DOHH2 (cell line): ENCODE measurements at regions not wholly inside any gene's neighbourhood (a gene's known extent, or its start where the extent isn't known, plus 50 kb on each side); places are given as distances from the start of the nearest gene placed in this dataset.

Source experiments
- H3F3A ChIP-seq: fragments of 200-600 bp; sonication (generic), shearing (Covaris generic); 2 replicates; pipeline ENCODE4 v1.6.0; 2016; ENCODE audit warnings: antibody characterized with exemption, mild to moderate bottlenecking; ENCODE audit not compliant: control insufficient read depth, insufficient read depth
- H3K27ac ChIP-seq: fragments of 200-600 bp; sonication (generic); 2 replicates; pipeline ENCODE4 v1.5.1; 2014; ENCODE audit warnings: low read depth, mild to moderate bottlenecking, low read length, moderate library complexity
- H3K27me3 ChIP-seq: fragments of 200-600 bp; sonication (generic); 2 replicates; pipeline ENCODE4 v1.6.1; 2014; ENCODE audit warnings: mild to moderate bottlenecking, low read length, mixed read lengths; ENCODE audit not compliant: control insufficient read depth
- H3K36me3 ChIP-seq: fragments of 200-600 bp; sonication (generic); 2 replicates; pipeline ENCODE4 v1.6.1; 2014; ENCODE audit warnings: mild to moderate bottlenecking, low read length, moderate library complexity, mixed read lengths; ENCODE audit not compliant: control insufficient read depth
- H3K4me1 ChIP-seq: fragments of 200-600 bp; sonication (generic); 2 replicates; pipeline ENCODE4 v1.6.1; 2014; ENCODE audit warnings: mild to moderate bottlenecking, low read length, mixed read lengths; ENCODE audit not compliant: control insufficient read depth
- H3K4me2 ChIP-seq: fragments of 200-600 bp; sonication (generic); 2 replicates; pipeline ENCODE4 v1.6.0; 2014; ENCODE audit warnings: mild to moderate bottlenecking, low read length, moderate library complexity
- H3K4me3 ChIP-seq: fragments of 200-600 bp; sonication (generic); 2 replicates; pipeline ENCODE4 v1.5.1; 2014; ENCODE audit warnings: mild to moderate bottlenecking, low read length, mixed read lengths
- H3K79me2 ChIP-seq: fragments of 200-600 bp; sonication (generic); 2 replicates; pipeline ENCODE4 v1.6.1; 2014; ENCODE audit warnings: mild to moderate bottlenecking, low read length, mixed read lengths; ENCODE audit not compliant: control insufficient read depth
- H3K9me2 ChIP-seq: fragments of 200-600 bp; sonication (generic); replicated peaks from 2 replicates; pipeline ENCODE4 v1.6.1; 2014; ENCODE audit warnings: mild to moderate bottlenecking, low read length, mixed read lengths; ENCODE audit not compliant: control insufficient read depth
- H3K9me3 ChIP-seq: fragments of 200-600 bp; sonication (generic); 2 replicates; pipeline ENCODE4 v1.6.1; 2014; ENCODE audit warnings: antibody characterized with exemption, low read length, mixed read lengths; ENCODE audit not compliant: control insufficient read depth, insufficient read depth
- H4K20me1 ChIP-seq: fragments of 200-600 bp; sonication (generic); 2 replicates; pipeline ENCODE4 v1.6.0; 2014; ENCODE audit warnings: low read depth, mild to moderate bottlenecking, antibody characterized with exemption, low read length, moderate library complexity; ENCODE audit not compliant: control insufficient read depth, insufficient read depth
- EZH2phosphoT487 ChIP-seq: fragments of 200-600 bp; sonication (generic); IDR thresholded peaks from 2 replicates; pipeline ENCODE4 v1.6.1; 2017; ENCODE audit warnings: borderline replicate concordance, mild to moderate bottlenecking, antibody characterized with exemption, low read length, moderate library complexity, mixed read lengths
- TF ChIP-seq, protein P1 (sequence below): fragments of 200-600 bp; sonication (generic); IDR thresholded peaks from one replicate; pipeline ENCODE4 v1.5.1; 2014; ENCODE audit warnings: antibody characterized with exemption, mild to moderate bottlenecking, low read depth, low read length; ENCODE audit not compliant: poor library complexity, severe bottlenecking

- Histone ChIP-seq H3K4me2 (no peak overlapping the region), H3K27ac (no peak overlapping the region), H3K79me2 (no peaks in the 10 kb centered on the region), H4K20me1 (no peaks in the 10 kb centered on the region), H3F3A (no peaks in the 10 kb centered on the region), H3K9me3 (no peaks in the 10 kb centered on the region), H3K27me3 (no peaks in the 10 kb centered on the region), H3K9me2 (no peaks in the 10 kb centered on the region), H3K4me3 (no peak overlapping the region), H3K4me1 (no peaks in the 10 kb centered on the region), H3K36me3 (no peaks in the 10 kb centered on the region)
- TF ChIP-seq, protein P1, sequence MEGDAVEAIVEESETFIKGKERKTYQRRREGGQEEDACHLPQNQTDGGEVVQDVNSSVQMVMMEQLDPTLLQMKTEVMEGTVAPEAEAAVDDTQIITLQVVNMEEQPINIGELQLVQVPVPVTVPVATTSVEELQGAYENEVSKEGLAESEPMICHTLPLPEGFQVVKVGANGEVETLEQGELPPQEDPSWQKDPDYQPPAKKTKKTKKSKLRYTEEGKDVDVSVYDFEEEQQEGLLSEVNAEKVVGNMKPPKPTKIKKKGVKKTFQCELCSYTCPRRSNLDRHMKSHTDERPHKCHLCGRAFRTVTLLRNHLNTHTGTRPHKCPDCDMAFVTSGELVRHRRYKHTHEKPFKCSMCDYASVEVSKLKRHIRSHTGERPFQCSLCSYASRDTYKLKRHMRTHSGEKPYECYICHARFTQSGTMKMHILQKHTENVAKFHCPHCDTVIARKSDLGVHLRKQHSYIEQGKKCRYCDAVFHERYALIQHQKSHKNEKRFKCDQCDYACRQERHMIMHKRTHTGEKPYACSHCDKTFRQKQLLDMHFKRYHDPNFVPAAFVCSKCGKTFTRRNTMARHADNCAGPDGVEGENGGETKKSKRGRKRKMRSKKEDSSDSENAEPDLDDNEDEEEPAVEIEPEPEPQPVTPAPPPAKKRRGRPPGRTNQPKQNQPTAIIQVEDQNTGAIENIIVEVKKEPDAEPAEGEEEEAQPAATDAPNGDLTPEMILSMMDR: no peak
- no peak for TF ChIP-seq EZH2phosphoT487
Measured at GRCh38 chr4:71243091-71243833, 95.6 kb upstream of the SLC4A4 start.

GRCh38 chr4:71247706-71248105 is 91.1 kb upstream of the SLC4A4 start:
- TF ChIP-seq EZH2phosphoT487: no peak
- TF ChIP-seq, protein P1: no peak
- H3K4me2 ChIP-seq: no peak overlapping the region
- H3K36me3 ChIP-seq: no peaks in the 10 kb centered on the region
- no peaks in the 10 kb centered on the region for H3K9me3 ChIP-seq
- H3K4me1 ChIP-seq: no peaks in the 10 kb centered on the region
- no peaks in the 10 kb centered on the region for H3K9me2 ChIP-seq
- no peaks in the 10 kb centered on the region for H3K79me2 ChIP-seq
- no peaks in the 10 kb centered on the region for H4K20me1 ChIP-seq
- H3K27me3 ChIP-seq: no peaks in the 10 kb centered on the region
- no peak overlapping the region for H3K4me3 ChIP-seq
- H3F3A ChIP-seq: no peaks in the 10 kb centered on the region
- no peak overlapping the region for H3K27ac ChIP-seq

- H3F3A ChIP-seq: no peaks in the 10 kb centered on the region
- H3K4me1 ChIP-seq: no peaks in the 10 kb centered on the region
- TF ChIP-seq, protein P1: no peak
- TF ChIP-seq EZH2phosphoT487: no peak
- H4K20me1 ChIP-seq: no peaks in the 10 kb centered on the region
- H3K27ac ChIP-seq: no peak overlapping the region
- no peaks in the 10 kb centered on the region for H3K9me2 ChIP-seq
- no peak overlapping the region for H3K4me2 ChIP-seq
- H3K4me3 ChIP-seq: no peak overlapping the region
- no peaks in the 10 kb centered on the region for H3K9me3 ChIP-seq
- no peaks in the 10 kb centered on the region for H3K79me2 ChIP-seq
- H3K27me3 ChIP-seq: no peaks in the 10 kb centered on the region
- no peaks in the 10 kb centered on the region for H3K36me3 ChIP-seq
Measured at GRCh38 chr4:71251261-71251660, 87.6 kb upstream of the SLC4A4 start.
